H1 (cell line): ENCODE measurements at regions not wholly inside any gene's neighbourhood (a gene's known extent, or its start where the extent isn't known, plus 50 kb on each side); places are given as distances from the start of the nearest gene placed in this dataset.

Experiments used
- BRCA1 ChIP-seq: IDR thresholded peaks from 2 replicates; pipeline ENCODE4 v1.6.1; 2012; ENCODE audit warnings: low read depth, low read length, improper control_type of control experiment
- CEBPB ChIP-seq: IDR thresholded peaks from 2 replicates; pipeline ENCODE4 v1.6.1; 2012; ENCODE audit warnings: low read depth, low read length
- CTCF ChIP-seq, 3 experiments: IDR thresholded peaks; 1 replicate in 2 of 3; 2 replicates in 1 of 3; pipeline versions ENCODE4 v1.5.1 to v1.6.1; 2011; ENCODE audit warnings: low read length in 3 of 3, mild to moderate bottlenecking in 3 of 3, inconsistent platforms in 2 of 3, low read depth in 1 of 3, moderate library complexity in 1 of 3; ENCODE audit not compliant: insufficient read depth in 1 of 3; ENCODE audit errors: control extremely low read depth in 1 of 3
- EP300 ChIP-seq, 2 experiments: IDR thresholded peaks; 1 replicate in 1 of 2; 2 replicates in 1 of 2; pipeline ENCODE4 v1.6.1; 2011 to 2012; ENCODE audit warnings: low read depth in 2 of 2, low read length in 2 of 2, mild to moderate bottlenecking in 2 of 2, borderline replicate concordance in 1 of 2, inconsistent platforms in 1 of 2, moderate library complexity in 1 of 2
- JUND ChIP-seq: IDR thresholded peaks from 2 replicates; pipeline ENCODE4 v1.6.1; 2011; ENCODE audit warnings: mild to moderate bottlenecking, improper control_type of control experiment, low read length
- POLR2A ChIP-seq, 2 experiments: IDR thresholded peaks; 1 replicate in 1 of 2; 2 replicates in 1 of 2; pipeline ENCODE4 v1.6.1; 2011; ENCODE audit warnings: low read depth in 2 of 2, low read length in 2 of 2, mild to moderate bottlenecking in 2 of 2; ENCODE audit errors: control extremely low read depth in 1 of 2
- RAD21 ChIP-seq, 2 experiments: IDR thresholded peaks in 1 of 2; conservative IDR thresholded peaks in 1 of 2; 2 replicates each; pipeline ENCODE4 v1.6.1; 2011; ENCODE audit warnings: low read depth in 2 of 2, low read length in 2 of 2, improper control_type of control experiment in 1 of 2, inconsistent platforms in 1 of 2, mild to moderate bottlenecking in 1 of 2, moderate library complexity in 1 of 2
- SIN3A ChIP-seq, 2 experiments: IDR thresholded peaks in 1 of 2; conservative IDR thresholded peaks in 1 of 2; 2 replicates each; pipeline ENCODE4 v1.6.1; 2011 to 2012; ENCODE audit warnings: low read length in 2 of 2, improper control_type of control experiment in 1 of 2, low read depth in 1 of 2, mild to moderate bottlenecking in 1 of 2
- SP1 ChIP-seq: IDR thresholded peaks from 2 replicates; pipeline ENCODE4 v1.6.1; 2011; ENCODE audit warnings: low read depth, low read length
- SRF ChIP-seq: IDR thresholded peaks from 2 replicates; pipeline ENCODE4 v1.6.1; 2011; ENCODE audit warnings: mild to moderate bottlenecking, low read depth, low read length, moderate library complexity

- TF ChIP-seq CTCF (IDR thresholded peaks at IDR 0.05; ENCODE audit: control extremely low read depth in 1 of 3, insufficient read depth in 1 of 3, low read depth in 1 of 3, low read length in 3 of 3) (no peak), BRCA1 (no peak), POLR2A (IDR thresholded peaks at IDR 0.05; ENCODE audit: control extremely low read depth in 1 of 2, low read depth in 2 of 2, low read length in 2 of 2) (no peak), JUND (no peak), CEBPB (no peak), SP1 (no peak), EP300 (IDR thresholded peaks at IDR 0.05; ENCODE audit: borderline replicate concordance in 1 of 2, low read depth in 2 of 2, low read length in 2 of 2) (no peak), SRF (no peak), SIN3A (conservative IDR thresholded peaks at IDR 0.05 in 1 of 2, IDR thresholded peaks at IDR 0.05 in 1 of 2; ENCODE audit: low read depth in 1 of 2, low read length in 2 of 2) (no peak), RAD21 (IDR thresholded peaks at IDR 0.05 in 1 of 2, conservative IDR thresholded peaks at IDR 0.05 in 1 of 2; ENCODE audit: low read depth in 2 of 2, low read length in 2 of 2) (no peak)
Observed at GRCh38 chr2:129870685-129871241, 108.7 kb upstream of the RAB6C start.
